GM12878 (cell line): ENCODE measurements at regions not wholly inside any gene's neighbourhood (a gene's known extent, or its start where the extent isn't known, plus 50 kb on each side); places are given as distances from the start of the nearest gene placed in this dataset.

Source experiments
- ATAC-seq: fragments of 200-7000 bp; cut with Tn5 transposase; 3 replicates; pipeline ENCODE4 v1.9.1; 2020; ENCODE audit warnings: mild to moderate bottlenecking, moderate library complexity
- BruUV-seq: library from RNA; stranded (reverse); fragments of 400-500 nt; replicated peaks from 2 replicates; lab custom pipeline; 2021; lab: Mats Ljungman, UMichigan
- CTCF ChIA-PET: fragments of 300-600 bp; sonication (Branson Sonifier 250); formaldehyde crosslinking; extraction: SDS; loops from one replicate; lab custom pipeline; 2021; ENCODE audit warnings: inconsistent platforms; lab: Yijun Ruan, JAX
- POLR2A ChIA-PET: fragments of 350-600 bp; formaldehyde crosslinking; extraction: SDS; loops from one replicate; lab custom pipeline; 2021; ENCODE audit warnings: inconsistent platforms; lab: Charles Lee
- RAD21 ChIA-PET: fragments of 300-600 bp; sonication (Branson Sonifier 250); formaldehyde crosslinking; loops from one replicate; lab custom pipeline; 2023; ENCODE audit warnings: antibody characterized with exemption; ENCODE audit not compliant: unreplicated experiment; lab: Charles Lee
- SMC1A ChIA-PET: fragments of 300-600 bp; sonication (Branson Sonifier 250); formaldehyde crosslinking; loops from one replicate; lab custom pipeline; 2023; ENCODE audit not compliant: unreplicated experiment, uncharacterized antibody; lab: Charles Lee
- DNase-seq: peaks from one replicate; pipeline ENCODE4 v3.0.0-alpha.2; 2011; ENCODE audit warnings: low read depth, low spot score
- FAIRE-seq: peaks from 3 replicates; lab custom pipeline; 2011; peaks lifted over from hg19 to GRCh38; lab: Jason Lieb, UNC
- H2AFZ ChIP-seq: 2 replicates; pipeline ENCODE4 v1.6.0; 2011; ENCODE audit warnings: low read depth, low read length, control low read depth; ENCODE audit not compliant: control insufficient read depth
- H3K27ac ChIP-seq: 2 replicates; pipeline ENCODE4 v1.5.1; 2011; ENCODE audit warnings: control low read depth; ENCODE audit not compliant: control insufficient read depth, insufficient read depth
- H3K27me3 ChIP-seq, 2 experiments: replicated peaks in 1 of 2; 2 replicates each; pipeline versions ENCODE4 v1.6.0 to v1.6.1; 2011; ENCODE audit warnings: low read length in 1 of 2; ENCODE audit not compliant: control insufficient read depth in 2 of 2, insufficient read depth in 2 of 2
- H3K36me3 ChIP-seq, 2 experiments: 2 replicates each; pipeline ENCODE4 v1.5.1; 2011; ENCODE audit warnings: low read length in 1 of 2; ENCODE audit not compliant: control insufficient read depth in 2 of 2, insufficient read depth in 2 of 2
- H3K4me1 ChIP-seq: 2 replicates; pipeline ENCODE4 v1.6.1; 2011; ENCODE audit warnings: mild to moderate bottlenecking, low read length, moderate library complexity, mixed read lengths; ENCODE audit not compliant: control insufficient read depth, insufficient read depth
- H3K4me2 ChIP-seq: 2 replicates; pipeline ENCODE4 v1.6.0; 2011; ENCODE audit warnings: control low read depth; ENCODE audit not compliant: control insufficient read depth, insufficient read depth
- H3K4me3 ChIP-seq: fragments of 200-600 bp; sonication (generic); 2 replicates; pipeline ENCODE4 v1.5.1; 2016
- H3K79me2 ChIP-seq: 2 replicates; pipeline ENCODE4 v1.6.0; 2011; ENCODE audit warnings: low read length; ENCODE audit not compliant: control insufficient read depth, insufficient read depth
- H3K9ac ChIP-seq: 2 replicates; pipeline ENCODE4 v1.8.0; 2011; ENCODE audit warnings: low read length, control low read depth, mixed read lengths; ENCODE audit not compliant: control insufficient read depth, insufficient read depth
- H3K9me3 ChIP-seq: replicated peaks from 3 replicates; pipeline ENCODE4 v1.5.1; 2011; ENCODE audit warnings: mild to moderate bottlenecking, low read length; ENCODE audit not compliant: control insufficient read depth, insufficient read depth
- H4K20me1 ChIP-seq: 2 replicates; pipeline ENCODE4 v1.6.0; 2011; ENCODE audit not compliant: control insufficient read depth, insufficient read depth
- ASH2L ChIP-seq: fragments of 300-600, 200-600 bp; sonication (generic); IDR thresholded peaks from 2 replicates; pipeline ENCODE4 v1.6.1; 2017; ENCODE audit warnings: low read depth, mild to moderate bottlenecking, borderline replicate concordance
- NFYA ChIP-seq: IDR thresholded peaks from 2 replicates; pipeline ENCODE4 v1.6.1; 2011; ENCODE audit warnings: low read depth, mild to moderate bottlenecking, low read length, improper control_type of control experiment, borderline replicate concordance
- NKRF ChIP-seq: fragments of 450-650 bp; conservative IDR thresholded peaks from 2 replicates; pipeline ENCODE4 v1.6.1; 2017; ENCODE audit warnings: mild to moderate bottlenecking, moderate library complexity
- RAD21 ChIP-seq: IDR thresholded peaks from 2 replicates; pipeline ENCODE4 v1.6.1; 2011; ENCODE audit warnings: mild to moderate bottlenecking, low read depth, low read length, moderate library complexity; ENCODE audit not compliant: insufficient read depth
- YBX1 ChIP-seq: fragments of 450-650 bp; IDR thresholded peaks from 2 replicates; pipeline ENCODE4 v1.6.1; 2016; ENCODE audit warnings: antibody characterized with exemption
- ZBTB11 ChIP-seq: fragments of 450-650 bp; formaldehyde crosslinking; IDR thresholded peaks from 2 replicates; pipeline ENCODE4 v1.5.0; 2022; ENCODE audit warnings: mild to moderate bottlenecking, missing genetic modification characterization
- ZNF622 ChIP-seq: fragments of 450-650 bp; IDR thresholded peaks from 2 replicates; pipeline ENCODE4 v1.6.1; 2017; ENCODE audit warnings: mild to moderate bottlenecking, inconsistent platforms
- WGBS: methylation state at CpG from one replicate; pipeline ENCODE4 v1.1.6; 2016; ENCODE audit warnings: low lambda C conversion rate; ENCODE audit not compliant: insufficient replicate concordance, insufficient coverage; ENCODE audit errors: missing lambda C conversion rate; 5-methylcytosine and 5-hydroxymethylcytosine counted together
- in situ Hi-C: fragments of 300-500 bp; cut with MboI; formaldehyde crosslinking; loops from 9 replicates; pipeline ENCODE4 v1.14.3; 2018; ENCODE audit warnings: mixed read lengths
- intact Hi-C: fragments of 100-400 bp; cut with micrococcal nuclease; formaldehyde crosslinking; loops from one replicate; pipeline ENCODE4 v1.14.2; 2022; ENCODE audit not compliant: unreplicated experiment

GRCh38 chr2:146984014-146984413 is 860.8 kb upstream of the ACVR2A start:
- no peak overlapping the region for H2AFZ ChIP-seq
- no peaks in the 10 kb centered on the region for H3K27me3 ChIP-seq
- TF ChIP-seq NKRF (no peak), NFYA (no peak), ZNF622 (no peak), YBX1 (no peak), ZBTB11 (CRISPR knock-in tag) (no peak), ASH2L (no peak), RAD21 (no peak)
- ChIA-PET SMC1A (no interaction called here), POLR2A (no interaction called here), CTCF (no interaction called here), RAD21 (no interaction called here)
- no peak overlapping the region for H3K4me3 ChIP-seq
- ATAC-seq = no peak
- in situ Hi-C loops = no loop called here
- no peak overlapping the region for H3K4me2 ChIP-seq
- H3K79me2 ChIP-seq = no peaks in the 10 kb centered on the region
- H3K36me3 ChIP-seq = no peaks in the 10 kb centered on the region
- WGBS = 56% methylated on average over 4 of the region's 4 CpGs
- no peaks in the 10 kb centered on the region for H4K20me1 ChIP-seq
- DNase-seq = no peak
- no peak for FAIRE-seq
- BruUV-seq = no TSS peak
- H3K4me1 ChIP-seq = 0 out of 2 replicates have a peak, but pooled peaks cover 3% of the 10 kb centered on the region
- H3K27ac ChIP-seq = no peak overlapping the region
- H3K9me3 ChIP-seq = no peaks in the 10 kb centered on the region; the same call in 2 of the 3 replicates
- intact Hi-C loops = no loop called here
- H3K9ac ChIP-seq = no peak overlapping the region
